HUES6 (cell line): ENCODE measurements at regions not wholly inside any gene's neighbourhood (a gene's known extent, or its start where the extent isn't known, plus 50 kb on each side); places are given as distances from the start of the nearest gene placed in this dataset.
"Not testable (repeated sequence)": the region's sequence is repeated elsewhere in the genome, so short reads cannot be mapped to it uniquely, and the experiment has no call there.

Experiments
- H3K27ac ChIP-seq: 2 replicates; pipeline ENCODE4 v1.7.0; 2013; ENCODE audit warnings: low read depth, mild to moderate bottlenecking, low read length, inconsistent platforms
- H3K27me3 ChIP-seq: 2 replicates; pipeline ENCODE4 v1.6.1; 2013; ENCODE audit warnings: low read length; ENCODE audit not compliant: control insufficient read depth, insufficient read depth
- H3K36me3 ChIP-seq: 2 replicates; pipeline ENCODE4 v1.6.1; 2013; ENCODE audit warnings: low read length; ENCODE audit not compliant: control insufficient read depth, insufficient read depth
- H3K4me1 ChIP-seq: 2 replicates; pipeline ENCODE4 v1.6.1; 2013; ENCODE audit warnings: low read length; ENCODE audit not compliant: control insufficient read depth, insufficient read depth
- H3K4me3 ChIP-seq: 2 replicates; pipeline ENCODE4 v1.5.1; 2013; ENCODE audit warnings: low read depth, low read length
- H3K9ac ChIP-seq: one replicate; pipeline ENCODE4 v1.6.1; 2013; ENCODE audit warnings: mild to moderate bottlenecking, low read length
- H3K9me3 ChIP-seq: 2 replicates; pipeline ENCODE4 v1.6.1; 2013; ENCODE audit warnings: low read depth, low read length; ENCODE audit not compliant: control insufficient read depth, insufficient read depth

DNA sequence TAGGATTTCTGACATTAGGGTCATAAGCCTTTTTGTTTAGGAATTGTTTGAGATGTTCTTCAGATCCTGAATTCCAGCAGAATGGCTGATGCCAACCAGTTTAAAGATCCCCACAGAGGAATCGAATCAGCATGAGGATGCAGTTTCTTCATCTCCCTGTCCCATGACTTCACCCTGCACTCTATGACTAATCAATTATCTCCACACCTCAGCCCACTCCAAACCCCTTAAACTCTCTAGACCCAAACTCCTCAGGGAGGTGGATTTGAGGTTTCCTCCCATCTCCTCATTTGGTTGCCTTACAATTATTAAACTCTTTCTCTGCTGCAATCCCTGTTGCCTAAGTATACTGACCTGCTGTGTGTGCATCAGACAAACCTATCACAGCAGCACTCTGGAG lies 86.5 kb upstream of the CRY1 start:
- Histone ChIP-seq H3K27ac (no peak overlapping the region), H3K36me3 (no peaks in the 10 kb centered on the region), H3K4me1 (no peaks in the 10 kb centered on the region), H3K9ac (no peak overlapping the region), H3K27me3 (no peaks in the 10 kb centered on the region), H3K4me3 (no peak overlapping the region), H3K9me3 (no peaks in the 10 kb centered on the region)

DNA sequence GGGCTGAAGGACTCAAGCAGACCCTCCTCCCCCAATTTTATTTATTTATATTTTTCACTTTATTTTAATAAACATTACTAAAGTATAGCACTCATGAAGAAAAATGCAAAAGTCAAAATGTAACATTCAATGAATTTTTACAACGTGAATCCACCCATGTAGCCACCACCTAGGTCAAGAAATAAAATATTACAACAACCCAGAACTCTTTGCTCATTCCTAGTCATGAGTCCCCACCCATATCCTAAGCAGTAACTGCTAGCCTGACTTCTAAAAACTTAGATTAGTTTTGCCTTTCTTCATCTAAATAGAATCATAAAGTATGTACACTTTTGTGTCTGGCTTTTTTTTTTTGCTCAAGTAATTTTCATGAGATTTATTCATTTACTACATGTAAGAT lies 86.9 kb upstream of the CRY1 start:
- Histone ChIP-seq H3K27me3 (no peaks in the 10 kb centered on the region), H3K27ac (no peak overlapping the region), H3K4me3 (no peak overlapping the region), H3K9ac (no peak overlapping the region), H3K36me3 (no peaks in the 10 kb centered on the region), H3K9me3 (no peaks in the 10 kb centered on the region), H3K4me1 (no peaks in the 10 kb centered on the region)

DNA sequence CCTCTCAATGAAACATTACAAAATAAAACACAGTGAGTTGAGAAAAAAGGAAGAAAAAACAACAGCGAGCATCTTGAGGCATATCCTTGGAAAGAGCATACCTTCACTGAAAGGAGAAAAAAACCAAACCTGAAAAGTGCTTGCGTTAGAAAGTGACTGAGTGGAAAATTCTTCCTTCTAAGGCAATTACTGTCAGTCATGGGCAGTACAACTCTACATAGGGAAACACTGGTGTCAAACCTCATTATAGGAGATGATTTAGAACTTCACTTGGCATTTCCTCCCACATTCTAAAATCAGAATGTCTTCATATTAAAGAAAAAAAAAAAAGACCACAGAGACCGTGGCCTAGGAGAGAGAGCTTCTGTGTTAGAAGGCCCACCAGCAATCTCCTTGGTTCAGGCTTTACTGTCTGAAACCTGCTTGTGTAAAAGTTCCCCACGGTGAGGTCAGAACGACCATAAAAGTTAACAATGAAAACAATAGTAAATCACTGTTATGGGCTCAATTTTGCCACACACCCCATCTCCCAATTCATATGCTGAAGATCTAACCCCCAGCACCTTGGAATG lies 91.1 kb upstream of the CRY1 start:
- no peaks in the 10 kb centered on the region for H3K27me3 ChIP-seq
- H3K36me3 ChIP-seq = no peaks in the 10 kb centered on the region
- H3K9me3 ChIP-seq = no peaks in the 10 kb centered on the region
- no peaks in the 10 kb centered on the region for H3K4me1 ChIP-seq
- H3K9ac ChIP-seq = no peak overlapping the region
- no peak overlapping the region for H3K4me3 ChIP-seq
- H3K27ac ChIP-seq = no peak overlapping the region

DNA sequence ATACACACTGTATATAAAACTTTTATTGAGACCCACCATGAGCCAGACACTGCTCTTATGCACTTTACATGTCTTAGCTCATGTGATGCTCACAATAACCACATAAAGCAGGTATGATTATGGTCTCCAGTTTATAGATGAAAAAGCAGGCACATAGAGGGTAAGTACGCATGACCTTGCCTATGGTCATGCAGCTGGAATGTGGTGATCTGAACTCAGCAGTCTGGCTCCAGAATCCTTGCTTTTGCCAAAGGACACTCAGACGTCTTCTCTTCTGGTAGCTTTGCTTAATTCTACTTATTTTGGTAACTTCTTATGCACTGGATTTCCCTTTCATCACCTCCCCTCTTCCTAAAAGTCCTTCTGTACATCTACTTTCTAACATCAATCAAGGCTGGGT lies 103.3 kb upstream of the CRY1 start:
- Histone ChIP-seq H3K36me3 (no peaks in the 10 kb centered on the region), H3K4me3 (no peak overlapping the region), H3K27me3 (no peaks in the 10 kb centered on the region), H3K4me1 (no peaks in the 10 kb centered on the region), H3K9ac (no peak overlapping the region), H3K9me3 (no peaks in the 10 kb centered on the region), H3K27ac (no peak overlapping the region)

DNA sequence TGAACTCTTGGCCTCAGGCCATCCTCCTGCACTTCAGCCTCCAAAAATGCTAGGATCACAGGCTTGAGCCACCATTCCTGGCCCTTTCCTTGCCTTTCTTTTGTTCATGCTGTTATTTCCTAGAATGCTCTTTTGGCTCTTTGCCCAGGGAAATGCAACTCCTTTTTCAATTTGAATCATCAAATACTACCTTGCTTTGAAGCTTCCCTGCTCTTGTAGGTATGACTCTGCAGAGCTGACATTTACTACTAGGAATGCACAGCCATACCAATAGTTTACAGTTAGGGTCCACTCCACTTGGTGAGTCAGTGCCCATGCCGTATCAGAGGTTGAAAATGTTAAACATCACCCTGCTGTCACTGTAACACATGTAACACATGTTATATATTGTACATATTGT lies 107.0 kb upstream of the CRY1 start:
- H3K4me3 ChIP-seq = no peak overlapping the region
- H3K9me3 ChIP-seq = no peaks in the 10 kb centered on the region
- no peaks in the 10 kb centered on the region for H3K36me3 ChIP-seq
- H3K27ac ChIP-seq = no peak overlapping the region
- no peaks in the 10 kb centered on the region for H3K27me3 ChIP-seq
- no peaks in the 10 kb centered on the region for H3K4me1 ChIP-seq
- H3K9ac ChIP-seq = no peak overlapping the region

DNA sequence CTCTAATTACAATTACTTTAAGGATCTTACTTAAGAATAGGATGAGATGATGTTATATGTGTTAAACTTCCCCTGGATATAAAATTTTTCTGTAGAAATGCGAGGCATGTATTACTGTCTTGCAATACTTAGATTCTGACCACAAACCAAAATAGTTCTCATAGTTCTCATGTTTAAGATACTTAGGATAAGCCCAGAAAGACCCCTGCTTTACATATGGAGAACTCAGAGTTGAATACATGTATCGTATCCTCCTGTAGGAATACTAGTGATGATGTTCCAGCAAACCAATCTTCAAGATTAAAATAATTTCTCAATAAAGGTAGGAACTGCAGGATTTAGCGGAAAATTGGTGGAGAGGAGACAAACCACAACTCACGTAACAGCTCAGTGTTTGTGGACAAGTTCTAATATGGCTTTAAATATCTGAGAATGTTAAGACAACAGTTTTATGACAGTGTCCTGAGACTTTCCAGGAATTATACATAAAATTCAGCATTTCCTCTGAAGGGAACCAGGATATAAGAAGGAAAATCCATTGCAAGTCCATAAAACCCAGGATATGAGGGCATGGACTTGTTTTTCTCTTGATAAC lies 114.7 kb upstream of the CRY1 start:
- no peak overlapping the region for H3K9ac ChIP-seq
- no peaks in the 10 kb centered on the region for H3K36me3 ChIP-seq
- H3K27me3 ChIP-seq = no peaks in the 10 kb centered on the region
- H3K4me1 ChIP-seq = no peaks in the 10 kb centered on the region
- no peak overlapping the region for H3K27ac ChIP-seq
- peaks cover 8% of the 10 kb centered on the region; the same call in 1 of the 2 replicates for H3K9me3 ChIP-seq
- no peak overlapping the region for H3K4me3 ChIP-seq

DNA sequence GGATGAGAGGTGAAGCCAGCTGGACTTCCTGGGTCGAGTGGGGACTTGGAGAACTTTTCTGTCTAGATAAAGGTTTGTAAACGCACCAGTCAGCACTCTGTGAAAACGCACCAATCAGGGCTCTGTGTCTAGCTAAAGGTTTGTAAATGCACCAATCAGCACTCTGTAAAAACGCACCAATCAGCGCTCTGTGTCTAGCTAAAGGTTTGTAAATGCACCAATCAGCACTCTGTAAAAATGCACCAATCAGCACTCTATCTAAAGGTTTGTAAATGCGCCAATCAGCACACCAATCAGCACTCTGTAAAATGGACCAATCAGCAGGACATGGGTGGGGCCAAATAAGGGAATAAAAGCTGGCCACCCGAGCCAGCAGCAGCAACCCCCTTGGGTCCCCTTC lies 116.4 kb upstream of the CRY1 start:
- not testable (repeated sequence) for H3K4me3 ChIP-seq, H3K9ac ChIP-seq, H3K9me3 ChIP-seq, H3K27me3 ChIP-seq, H3K27ac ChIP-seq, H3K4me1 ChIP-seq, H3K36me3 ChIP-seq

DNA sequence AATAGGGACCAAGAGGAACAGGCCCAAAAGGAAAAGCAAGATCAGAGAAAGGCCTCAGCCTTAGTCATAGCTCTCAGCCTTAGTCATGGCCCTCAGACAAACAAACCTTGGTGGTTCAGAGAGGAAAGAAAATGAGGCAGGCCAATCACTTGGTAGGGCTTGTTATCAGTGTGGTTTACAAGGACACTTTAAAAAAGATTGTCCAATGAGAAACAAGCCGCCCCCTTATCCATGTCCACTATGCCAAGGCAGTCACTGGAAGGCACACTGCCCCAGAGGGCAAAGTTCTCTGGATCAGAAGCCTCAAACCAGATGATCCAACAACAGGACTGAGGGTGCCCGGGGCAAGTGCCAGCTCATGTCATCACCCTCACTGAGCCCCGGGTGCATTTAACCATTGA lies 121.0 kb upstream of the CRY1 start:
- not testable (repeated sequence) for H3K4me3 ChIP-seq, H3K27me3 ChIP-seq, H3K4me1 ChIP-seq, H3K9ac ChIP-seq, H3K9me3 ChIP-seq, H3K27ac ChIP-seq, H3K36me3 ChIP-seq

DNA sequence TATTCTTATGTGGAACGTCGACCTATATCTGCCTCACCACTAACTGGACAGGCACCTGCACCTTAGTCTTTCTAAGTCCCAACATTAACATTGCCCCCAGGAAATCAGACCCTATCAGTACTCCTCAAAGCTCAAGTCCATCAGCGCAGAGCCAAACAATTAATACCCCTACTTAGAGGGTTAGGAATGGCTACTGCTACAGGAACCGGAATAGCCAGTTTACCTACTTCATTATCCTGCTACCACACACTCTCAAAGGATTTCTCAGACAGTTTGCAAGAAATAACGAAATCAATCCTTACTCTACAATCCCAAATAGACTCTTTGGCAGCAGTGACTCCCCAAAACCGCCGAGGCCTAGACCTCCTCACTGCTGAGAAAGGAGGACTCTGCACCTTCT lies 123.1 kb upstream of the CRY1 start:
- H3K27me3 ChIP-seq, H3K9ac ChIP-seq, H3K27ac ChIP-seq, H3K4me3 ChIP-seq, H3K9me3 ChIP-seq, H3K36me3 ChIP-seq, H3K4me1 ChIP-seq: not testable (repeated sequence)

DNA sequence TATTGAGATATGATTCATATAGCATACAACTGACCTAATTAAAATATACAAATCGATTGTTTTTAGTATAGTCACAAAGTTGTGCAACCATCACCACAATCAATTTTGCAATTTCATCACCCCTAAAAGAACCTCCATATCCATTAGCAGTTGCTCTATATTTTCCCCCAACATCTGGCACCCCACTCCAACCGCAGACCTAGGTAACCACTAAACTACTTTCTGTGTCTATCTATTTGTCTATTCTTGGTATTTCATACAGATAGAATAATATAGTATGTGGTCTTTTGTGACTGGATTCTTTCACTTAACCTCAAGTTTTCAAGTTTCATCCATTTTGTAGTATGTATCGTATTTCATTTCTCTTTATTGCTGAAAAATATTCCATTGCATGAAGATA lies 126.0 kb upstream of the CRY1 start:
- no peaks in the 10 kb centered on the region for H3K27me3 ChIP-seq
- 0 out of 2 replicates have a peak, but pooled peaks cover 2% of the 10 kb centered on the region for H3K9me3 ChIP-seq
- H3K27ac ChIP-seq = no peak overlapping the region
- no peak overlapping the region for H3K4me3 ChIP-seq
- no peaks in the 10 kb centered on the region for H3K4me1 ChIP-seq
- no peak overlapping the region for H3K9ac ChIP-seq
- no peaks in the 10 kb centered on the region for H3K36me3 ChIP-seq

DNA sequence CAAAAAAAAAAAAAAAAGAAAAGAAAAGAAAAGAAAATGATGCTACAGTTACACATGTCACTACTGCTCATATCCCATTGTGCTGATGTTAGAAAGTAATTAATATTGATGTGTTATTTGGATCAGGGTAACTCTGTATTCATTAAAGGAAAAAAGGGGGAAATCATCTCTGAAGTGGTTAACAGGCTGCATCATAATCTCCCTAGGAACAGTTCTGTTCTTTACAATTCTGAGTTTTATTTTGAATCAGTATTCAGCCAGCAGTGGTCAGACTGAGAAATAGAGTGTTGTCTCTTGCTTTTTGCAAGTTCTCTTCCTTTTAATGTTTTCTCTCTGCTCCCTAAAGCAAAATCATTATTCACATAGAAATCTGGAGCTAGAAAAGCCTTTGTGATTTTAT lies 128.6 kb upstream of the CRY1 start:
- Histone ChIP-seq H3K4me1 (peaks cover 4% of the 10 kb centered on the region), H3K4me3 (no peak overlapping the region), H3K9me3 (0 out of 2 replicates have a peak, but pooled peaks cover 2% of the 10 kb centered on the region), H3K36me3 (no peaks in the 10 kb centered on the region), H3K27me3 (no peaks in the 10 kb centered on the region), H3K9ac (no peak overlapping the region), H3K27ac (no peak overlapping the region)

DNA sequence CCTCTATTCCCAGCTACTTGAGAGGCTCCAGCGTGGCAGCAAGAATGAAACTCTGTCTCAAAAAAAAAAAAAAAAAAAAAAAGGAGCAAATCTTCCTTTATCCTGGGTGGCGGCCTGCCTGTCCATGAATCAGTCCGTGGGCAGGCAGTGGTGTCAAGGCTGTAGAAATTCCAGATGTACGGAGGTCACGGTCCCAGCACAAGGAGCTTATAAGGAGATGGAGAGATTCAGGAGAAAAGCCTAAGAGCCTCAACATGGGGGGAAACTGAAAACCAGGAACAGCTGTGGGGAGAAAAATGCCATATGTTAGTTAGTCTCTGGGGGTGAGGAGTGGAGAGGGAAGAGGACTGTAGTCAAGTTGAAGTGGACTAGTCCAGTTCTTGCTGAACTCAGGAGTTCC lies 130.5 kb upstream of the CRY1 start:
- H3K4me1 ChIP-seq = peaks cover 7% of the 10 kb centered on the region

More for the DNA sequence above, 130.5 kb upstream of the CRY1 start:
- no peak overlapping the region for H3K4me3 ChIP-seq
- no peaks in the 10 kb centered on the region for H3K27me3 ChIP-seq
- no peaks in the 10 kb centered on the region for H3K36me3 ChIP-seq
- no peak overlapping the region for H3K9ac ChIP-seq
- no peak overlapping the region for H3K27ac ChIP-seq
- no peaks in the 10 kb centered on the region for H3K9me3 ChIP-seq
